ENCODE measurements at regions not wholly inside any gene's neighbourhood (a gene's known extent, or its start where the extent isn't known, plus 50 kb on each side); places are given as distances from the start of the nearest gene placed in this dataset.

- Histone ChIP-seq H3K4me3 (no peak overlapping the region), H3K27ac (no peak overlapping the region), H3K9me3 (no peaks in the 10 kb centered on the region), H3K36me3 (no peaks in the 10 kb centered on the region), H3K27me3 (peaks cover 40% of the 10 kb centered on the region), H3K4me1 (no peaks in the 10 kb centered on the region)
- peak in 1 of 2 donors; percentile 69 for DNase-seq (ENCODE audit: low spot score in 2 of 2)
- WGBS = 74% methylated on average over 19 of the region's 25 CpGs
- no peak for TF ChIP-seq POLR2AphosphoS5 (IDR thresholded peaks at IDR 0.05)
- no peak for TF ChIP-seq POLR2A (IDR thresholded peaks at IDR 0.05)
- TF ChIP-seq CTCF (IDR thresholded peaks at IDR 0.05) = no peak
- no peak for TF ChIP-seq EP300 (IDR thresholded peaks at IDR 0.05)
Measured at GRCh38 chr10:131819241-131820072, 81.4 kb upstream of the PPP2R2D start.

GRCh38 chr10:131820626-131821025, 80.2 kb upstream of the PPP2R2D start:
- no peak for TF ChIP-seq EP300 (IDR thresholded peaks at IDR 0.05)
- no peak for TF ChIP-seq CTCF (IDR thresholded peaks at IDR 0.05)
- TF ChIP-seq POLR2AphosphoS5 (IDR thresholded peaks at IDR 0.05) = no peak
- no peak for TF ChIP-seq POLR2A (IDR thresholded peaks at IDR 0.05)
- no peaks in the 10 kb centered on the region for H3K36me3 ChIP-seq
- 74% methylated on average over 9 of the region's 9 CpGs for WGBS
- H3K4me3 ChIP-seq = no peak overlapping the region
- peak in 1 of 2 donors; percentile 56 for DNase-seq (ENCODE audit: low spot score in 2 of 2)
- peaks cover 45% of the 10 kb centered on the region for H3K27me3 ChIP-seq
- no peaks in the 10 kb centered on the region for H3K9me3 ChIP-seq
- H3K27ac ChIP-seq = no peak overlapping the region
- H3K4me1 ChIP-seq = no peaks in the 10 kb centered on the region

- peak in 1 of 2 donors; percentile 45 for DNase-seq (ENCODE audit: low spot score in 2 of 2)
- no peak overlapping the region for H3K4me3 ChIP-seq
- H3K27me3 ChIP-seq = peaks cover 37% of the 10 kb centered on the region
- no peaks in the 10 kb centered on the region for H3K4me1 ChIP-seq
- no peak overlapping the region for H3K27ac ChIP-seq
- WGBS = 84% methylated on average over 7 of the region's 8 CpGs
- no peak for TF ChIP-seq CTCF (IDR thresholded peaks at IDR 0.05)
- TF ChIP-seq EP300 (IDR thresholded peaks at IDR 0.05) = no peak
- TF ChIP-seq POLR2A (IDR thresholded peaks at IDR 0.05) = no peak
- no peak for TF ChIP-seq POLR2AphosphoS5 (IDR thresholded peaks at IDR 0.05)
- H3K36me3 ChIP-seq = no peaks in the 10 kb centered on the region
- no peaks in the 10 kb centered on the region for H3K9me3 ChIP-seq
Measured at GRCh38 chr10:131821378-131822012, 79.3 kb upstream of the PPP2R2D start.

GRCh38 chr10:131822013-131822691, 78.7 kb upstream of the PPP2R2D start:
- peak in 1 of 2 donors; percentile 69 for DNase-seq (ENCODE audit: low spot score in 2 of 2)
- no peak overlapping the region for H3K4me3 ChIP-seq
- H3K27me3 ChIP-seq = peaks cover 36% of the 10 kb centered on the region
- no peak for TF ChIP-seq CTCF (IDR thresholded peaks at IDR 0.05)
- TF ChIP-seq EP300 (IDR thresholded peaks at IDR 0.05) = no peak
- no peak for TF ChIP-seq POLR2A (IDR thresholded peaks at IDR 0.05)
- TF ChIP-seq POLR2AphosphoS5 (IDR thresholded peaks at IDR 0.05) = no peak
- H3K27ac ChIP-seq = no peak overlapping the region
- 84% methylated on average over 16 of the region's 18 CpGs for WGBS
- H3K36me3 ChIP-seq = no peaks in the 10 kb centered on the region
- no peaks in the 10 kb centered on the region for H3K4me1 ChIP-seq
- no peaks in the 10 kb centered on the region for H3K9me3 ChIP-seq

Measured in suprapubic skin (tissue), 4 donors.